ENCODE measurements at regions not wholly inside any gene's neighbourhood (a gene's known extent, or its start where the extent isn't known, plus 50 kb on each side); places are given as distances from the start of the nearest gene placed in this dataset.
"Not testable (repeated sequence)": the region's sequence is repeated elsewhere in the genome, so short reads cannot be mapped to it uniquely, and the experiment has no call there.

- DNase-seq: not testable (repeated sequence)
Measured at GRCh38 chr14:105914281-105914680, 387.9 kb downstream of the TMEM121 start.

- DNase-seq: no peak
Measured at GRCh38 chr14:105914738-105915385, 388.5 kb downstream of the TMEM121 start.

- not testable (repeated sequence) for DNase-seq
Measured at GRCh38 chr14:105915546-105915945, 389.2 kb downstream of the TMEM121 start.

- DNase-seq: not testable (repeated sequence)
Measured at GRCh38 chr14:105917136-105917932, 391.0 kb downstream of the TMEM121 start.

- no peak for DNase-seq
Measured at GRCh38 chr14:105917933-105918436, 391.6 kb downstream of the TMEM121 start.

GRCh38 chr14:105918496-105919262 is 392.3 kb downstream of the TMEM121 start:
- DNase-seq: no peak

GRCh38 chr14:105919458-105920150 is 393.2 kb downstream of the TMEM121 start:
- no peak for DNase-seq

GRCh38 chr14:105920151-105920700 is 393.8 kb downstream of the TMEM121 start:
- not testable (repeated sequence) for DNase-seq

- not testable (repeated sequence) for DNase-seq
Measured at GRCh38 chr14:105920803-105921755, 394.7 kb downstream of the TMEM121 start.

GRCh38 chr14:105921781-105922180 is 395.4 kb downstream of the TMEM121 start:
- not testable (repeated sequence) for DNase-seq

- not testable (repeated sequence) for DNase-seq
Measured at GRCh38 chr14:105923520-105924191, 397.3 kb downstream of the TMEM121 start.

GRCh38 chr14:105924951-105925591 is 398.7 kb downstream of the TMEM121 start:
- no peak for DNase-seq

- DNase-seq: no peak
Measured at GRCh38 chr14:105925615-105926372, 399.4 kb downstream of the TMEM121 start.

- DNase-seq: no peak
Measured at GRCh38 chr14:105926373-105927095, 400.2 kb downstream of the TMEM121 start.

- peak; percentile 69 for DNase-seq
Measured at GRCh38 chr14:105927096-105928060, 401.0 kb downstream of the TMEM121 start.

- peak; percentile 80 for DNase-seq
Measured at GRCh38 chr14:105928171-105929111, 402.1 kb downstream of the TMEM121 start.
